DMS 273 (cell line): ENCODE measurements at regions not wholly inside any gene's neighbourhood (a gene's known extent, or its start where the extent isn't known, plus 50 kb on each side); places are given as distances from the start of the nearest gene placed in this dataset.
A peak's percentile ranks its signal among the peaks of the same experiment; 100 is the strongest.
"Not testable (repeated sequence)": the region's sequence is repeated elsewhere in the genome, so short reads cannot be mapped to it uniquely, and the experiment has no call there.

Source experiments
- DNase-seq: peaks from one replicate; lab custom pipeline; 2025; ENCODE audit not compliant: unreplicated experiment; lab: John Stamatoyannopoulos, UW

- no peak for DNase-seq
These were observed 583.6 kb downstream of the FBXO15 start for GRCh38 chr18:73563901-73564472.

- no peak for DNase-seq
These were observed 584.3 kb downstream of the FBXO15 start for GRCh38 chr18:73563345-73563744.

GRCh38 chr18:73556904-73557303 lies 590.7 kb downstream of the FBXO15 start:
- no peak for DNase-seq

GRCh38 chr18:73552171-73552570 lies 595.5 kb downstream of the FBXO15 start:
- DNase-seq, result no peak

- peak; percentile 65 for DNase-seq
These were observed 596.4 kb downstream of the FBXO15 start for GRCh38 chr18:73551211-73551610.

GRCh38 chr18:73549236-73549635 lies 598.4 kb downstream of the FBXO15 start:
- peak; percentile 60 for DNase-seq

GRCh38 chr18:73545472-73545871 lies 602.2 kb downstream of the FBXO15 start:
- DNase-seq, result no peak

GRCh38 chr18:73544617-73545016 lies 603.0 kb downstream of the FBXO15 start:
- DNase-seq, result no peak

GRCh38 chr18:73544032-73544431 lies 603.6 kb downstream of the FBXO15 start:
- DNase-seq, result no peak

- DNase-seq, result no peak
These were observed 611.6 kb downstream of the FBXO15 start for GRCh38 chr18:73535990-73536389.

- no peak for DNase-seq
These were observed 612.4 kb downstream of the FBXO15 start for GRCh38 chr18:73535189-73535588.

GRCh38 chr18:73531601-73532000 lies 616.0 kb downstream of the FBXO15 start:
- no peak for DNase-seq

GRCh38 chr18:73528066-73528465 lies 619.6 kb downstream of the FBXO15 start:
- no peak for DNase-seq

GRCh38 chr18:73520229-73520628 lies 627.4 kb downstream of the FBXO15 start:
- no peak for DNase-seq

GRCh38 chr18:73516056-73516455 lies 631.6 kb downstream of the FBXO15 start:
- DNase-seq, result not testable (repeated sequence)

- DNase-seq, result no peak
These were observed 633.2 kb downstream of the FBXO15 start for GRCh38 chr18:73514449-73514848.

- DNase-seq, result no peak
These were observed 635.7 kb downstream of the FBXO15 start for GRCh38 chr18:73511771-73512503.

- no peak for DNase-seq
These were observed 638.2 kb downstream of the FBXO15 start for GRCh38 chr18:73509460-73509859.

- no peak for DNase-seq
These were observed 635.5 kb upstream of the NETO1 start for GRCh38 chr18:73503326-73503725.

GRCh38 chr18:73487966-73488365 lies 620.2 kb upstream of the NETO1 start:
- DNase-seq, result no peak

- no peak for DNase-seq
These were observed 617.4 kb upstream of the NETO1 start for GRCh38 chr18:73485166-73485565.

GRCh38 chr18:73482901-73483300 lies 615.1 kb upstream of the NETO1 start:
- DNase-seq, result no peak

- no peak for DNase-seq
These were observed 611.7 kb upstream of the NETO1 start for GRCh38 chr18:73479477-73479876.
